Thymus (tissue), 11 donors: ENCODE measurements at regions not wholly inside any gene's neighbourhood (a gene's known extent, or its start where the extent isn't known, plus 50 kb on each side); places are given as distances from the start of the nearest gene placed in this dataset.

ENCODE experiments used
- DNase-seq, 9 donors: peaks; one replicate each; pipeline ENCODE4 v3.0.0-alpha.2; 2013; ENCODE audit warnings: low spot score in 9 of 9, low read depth in 6 of 9, missing footprints in 1 of 9
- H3K27ac ChIP-seq, 2 donors: one replicate each; pipeline ENCODE4 v1.5.1; 2013; ENCODE audit warnings: control low read depth in 1 of 2, low read depth in 1 of 2, low read length in 1 of 2, mild to moderate bottlenecking in 1 of 2, moderate library complexity in 1 of 2
- H3K27me3 ChIP-seq, 2 donors: one replicate each; pipeline ENCODE4 v1.5.1; 2013; ENCODE audit warnings: low read length in 1 of 2; ENCODE audit not compliant: control insufficient read depth in 2 of 2, insufficient read depth in 1 of 2
- H3K36me3 ChIP-seq, 2 donors: one replicate each; pipeline ENCODE4 v1.5.1; 2013; ENCODE audit warnings: low read length in 1 of 2, mild to moderate bottlenecking in 1 of 2, moderate library complexity in 1 of 2; ENCODE audit not compliant: control insufficient read depth in 2 of 2, insufficient read depth in 2 of 2
- H3K4me1 ChIP-seq, 2 donors: one replicate each; pipeline ENCODE4 v1.5.1; 2013; ENCODE audit warnings: low read length in 2 of 2; ENCODE audit not compliant: control insufficient read depth in 2 of 2, insufficient read depth in 2 of 2
- H3K4me3 ChIP-seq, 2 donors: one replicate each; pipeline ENCODE4 v1.5.1; 2013; ENCODE audit warnings: low read length in 2 of 2, control low read depth in 1 of 2, mild to moderate bottlenecking in 1 of 2
- H3K9me3 ChIP-seq, 2 donors: one replicate each; pipeline ENCODE4 v1.5.1; 2013; ENCODE audit warnings: low read length in 1 of 2, mild to moderate bottlenecking in 1 of 2; ENCODE audit not compliant: control insufficient read depth in 2 of 2, insufficient read depth in 1 of 2
- WGBS: extraction: QIAGEN DNeasy Blood & Tissue Kit; methylation state at CpG from one replicate; pipeline ENCODE4 v1.1.7; 2013; 5-methylcytosine and 5-hydroxymethylcytosine counted together
- donor health status: healthy.

- Histone ChIP-seq H3K27ac (no peak overlapping the region), H3K9me3 (no peaks in the 10 kb centered on the region), H3K36me3 (no peaks in the 10 kb centered on the region), H3K4me1 (peaks cover 0 to 7% of the 10 kb centered on the region in 2 donors), H3K4me3 (no peak overlapping the region), H3K27me3 (peaks cover 0 to 2% of the 10 kb centered on the region in 2 donors)
- peak in 7 of 9 donors; percentile 49 to 84 (median 73) for DNase-seq
- WGBS: 37% methylated on average over 16 of the region's 16 CpGs
Observed at GRCh38 chr16:85275533-85276249, 163.4 kb upstream of the CIBAR2 start.

DNA sequence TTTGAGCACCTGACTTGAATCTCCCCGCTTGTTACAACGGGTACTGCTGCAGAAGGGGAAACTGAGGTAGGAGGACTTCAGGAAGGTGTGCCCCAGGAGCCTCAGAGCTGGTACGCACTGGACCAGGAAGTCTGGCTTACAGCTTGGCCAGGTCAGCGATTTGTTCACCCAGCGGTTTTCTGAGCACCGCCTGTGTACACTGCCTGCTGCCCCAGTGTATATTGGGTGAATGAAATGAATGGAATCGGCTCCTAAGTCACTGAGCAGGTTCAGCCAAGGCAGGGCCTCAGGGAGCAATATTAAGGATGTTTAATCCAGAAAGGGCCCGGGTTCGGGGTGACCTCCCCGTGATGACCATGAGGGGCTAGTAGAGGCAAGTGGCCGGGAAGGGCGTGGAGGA lies 164.0 kb upstream of the CIBAR2 start:
- H3K4me3 ChIP-seq: no peak overlapping the region
- H3K4me1 ChIP-seq: peaks cover 0 to 7% of the 10 kb centered on the region in 2 donors
- no peaks in the 10 kb centered on the region for H3K9me3 ChIP-seq
- H3K36me3 ChIP-seq: no peaks in the 10 kb centered on the region
- DNase-seq: no peak
- 96% methylated on average over 12 of the region's 12 CpGs for WGBS
- H3K27me3 ChIP-seq: peaks cover 0 to 2% of the 10 kb centered on the region in 2 donors
- no peak overlapping the region for H3K27ac ChIP-seq

DNA sequence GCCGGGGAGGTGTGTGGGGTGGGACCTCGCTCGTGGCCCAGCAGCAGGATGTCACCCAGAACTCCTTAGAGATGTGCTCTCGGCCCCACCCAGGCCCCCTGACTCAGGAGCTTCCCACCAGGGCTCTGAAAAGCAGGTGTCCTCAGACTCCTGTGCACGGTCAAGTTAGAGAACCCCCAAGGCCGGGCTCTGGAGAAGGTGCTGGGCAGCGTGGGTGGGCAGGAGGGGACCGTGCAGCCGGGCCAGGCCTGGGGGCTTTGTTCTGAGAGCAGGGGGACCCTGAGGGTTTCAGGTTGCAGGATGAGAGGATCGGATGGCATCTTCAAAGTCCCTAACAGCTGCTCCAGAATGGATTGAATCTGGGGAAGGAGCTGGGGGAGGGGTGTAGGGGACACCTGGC lies 164.4 kb upstream of the CIBAR2 start:
- DNase-seq: no peak
- Histone ChIP-seq H3K4me3 (no peak overlapping the region), H3K27ac (no peak overlapping the region), H3K27me3 (peaks cover 0 to 2% of the 10 kb centered on the region in 2 donors), H3K4me1 (peaks cover 0 to 7% of the 10 kb centered on the region in 2 donors), H3K9me3 (no peaks in the 10 kb centered on the region), H3K36me3 (no peaks in the 10 kb centered on the region)
- WGBS: 97% methylated on average over 10 of the region's 10 CpGs

- DNase-seq: no peak
- H3K4me3 ChIP-seq: no peak overlapping the region
- H3K36me3 ChIP-seq: no peaks in the 10 kb centered on the region
- H3K4me1 ChIP-seq: peaks cover 0 to 7% of the 10 kb centered on the region in 2 donors
- H3K27ac ChIP-seq: no peak overlapping the region
- H3K9me3 ChIP-seq: no peaks in the 10 kb centered on the region
- peaks cover 0 to 2% of the 10 kb centered on the region in 2 donors for H3K27me3 ChIP-seq
- WGBS: 95% methylated on average over 11 of the region's 11 CpGs
Observed at GRCh38 chr16:85278839-85279238, 166.6 kb upstream of the CIBAR2 start.

DNA sequence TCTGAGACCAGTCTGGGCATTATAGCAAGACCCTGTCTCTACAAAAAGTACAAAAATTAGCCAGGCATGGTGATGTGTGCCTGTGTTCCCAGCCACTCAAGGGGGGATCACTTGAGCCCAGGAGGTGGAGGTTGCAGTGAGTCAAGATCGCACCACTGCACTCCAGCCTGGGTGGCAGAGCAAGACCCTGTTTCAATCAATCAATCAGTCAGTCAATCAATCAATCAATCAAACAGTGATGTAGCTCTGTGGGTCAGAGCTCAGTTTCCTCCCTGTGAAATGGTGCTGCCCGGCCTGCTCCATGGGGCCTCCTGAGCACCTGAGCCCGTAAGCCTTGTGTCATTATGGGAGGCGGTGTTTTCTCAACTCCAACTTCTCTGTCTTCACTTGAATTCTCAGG lies 167.1 kb upstream of the CIBAR2 start:
- Histone ChIP-seq H3K4me3 (no peak overlapping the region), H3K27me3 (peaks cover 0 to 2% of the 10 kb centered on the region in 2 donors), H3K27ac (no peak overlapping the region), H3K36me3 (no peaks in the 10 kb centered on the region), H3K4me1 (peaks cover 0 to 7% of the 10 kb centered on the region in 2 donors), H3K9me3 (no peaks in the 10 kb centered on the region)
- WGBS: over 99% methylated on average over 4 of the region's 4 CpGs
- no peak for DNase-seq

GRCh38 chr16:85279825-85280545 lies 167.7 kb upstream of the CIBAR2 start:
- H3K27me3 ChIP-seq: no peaks in the 10 kb centered on the region
- no peak overlapping the region for H3K4me3 ChIP-seq
- H3K4me1 ChIP-seq: peaks cover 0 to 7% of the 10 kb centered on the region in 2 donors
- no peaks in the 10 kb centered on the region for H3K9me3 ChIP-seq
- 96% methylated on average over 21 of the region's 21 CpGs for WGBS
- H3K36me3 ChIP-seq: no peaks in the 10 kb centered on the region
- no peak for DNase-seq
- H3K27ac ChIP-seq: no peak overlapping the region

GRCh38 chr16:85281181-85281580 lies 168.9 kb upstream of the CIBAR2 start:
- WGBS: 96% methylated on average over 9 of the region's 9 CpGs
- peaks cover 0 to 3% of the 10 kb centered on the region in 2 donors for H3K27me3 ChIP-seq
- H3K27ac ChIP-seq: no peak overlapping the region
- peaks cover 0 to 3% of the 10 kb centered on the region in 2 donors for H3K4me1 ChIP-seq
- DNase-seq: no peak
- H3K4me3 ChIP-seq: no peak overlapping the region
- no peaks in the 10 kb centered on the region for H3K9me3 ChIP-seq
- no peaks in the 10 kb centered on the region for H3K36me3 ChIP-seq

GRCh38 chr16:85282842-85283241 lies 170.6 kb upstream of the CIBAR2 start:
- no peak for DNase-seq
- Histone ChIP-seq H3K27ac (no peak overlapping the region), H3K4me3 (no peak overlapping the region), H3K9me3 (no peaks in the 10 kb centered on the region), H3K36me3 (no peaks in the 10 kb centered on the region), H3K27me3 (peaks cover 0 to 3% of the 10 kb centered on the region in 2 donors), H3K4me1 (peaks cover 0 to 3% of the 10 kb centered on the region in 2 donors)
- 95% methylated on average over 8 of the region's 8 CpGs for WGBS

GRCh38 chr16:85283305-85284050 lies 171.2 kb upstream of the CIBAR2 start:
- Histone ChIP-seq H3K36me3 (no peaks in the 10 kb centered on the region), H3K4me1 (peaks cover 0 to 3% of the 10 kb centered on the region in 2 donors), H3K27me3 (peaks cover 0 to 3% of the 10 kb centered on the region in 2 donors), H3K4me3 (no peak overlapping the region), H3K9me3 (no peaks in the 10 kb centered on the region), H3K27ac (no peak overlapping the region)
- no peak for DNase-seq
- WGBS: 96% methylated on average over 22 of the region's 22 CpGs
